DND-41 (cell line): ENCODE measurements at regions not wholly inside any gene's neighbourhood (a gene's known extent, or its start where the extent isn't known, plus 50 kb on each side); places are given as distances from the start of the nearest gene placed in this dataset.
A peak's percentile ranks its signal among the peaks of the same experiment; 100 is the strongest.

ENCODE experiments used
- ATAC-seq: fragments of 200-7000 bp; cut with Tn5 transposase; 3 replicates; pipeline ENCODE4 v1.9.1; 2021; ENCODE audit warnings: low read depth; ENCODE audit not compliant: insufficient read depth
- DNase-seq: peaks from one replicate; pipeline ENCODE4 v3.0.0-alpha.2; 2020
- H2AFZ ChIP-seq: 2 replicates; pipeline ENCODE4 v1.6.0; 2012; ENCODE audit warnings: low read depth, low read length
- H3K27ac ChIP-seq: 2 replicates; pipeline ENCODE4 v1.5.1; 2012; ENCODE audit warnings: low read length, inconsistent platforms
- H3K27me3 ChIP-seq: fragments of 200-600 bp; sonication (generic); 2 replicates; pipeline ENCODE4 v1.6.0; 2012; ENCODE audit warnings: low read length, mild to moderate bottlenecking, inconsistent platforms; ENCODE audit not compliant: insufficient read depth, poor library complexity
- H3K36me3 ChIP-seq: 2 replicates; pipeline ENCODE4 v1.5.1; 2012; ENCODE audit warnings: low read length, inconsistent platforms; ENCODE audit not compliant: insufficient read depth
- H3K4me1 ChIP-seq: 2 replicates; pipeline ENCODE4 v1.5.1; 2012; ENCODE audit warnings: mild to moderate bottlenecking, low read length; ENCODE audit not compliant: insufficient read depth
- H3K4me2 ChIP-seq: 2 replicates; pipeline ENCODE4 v1.6.0; 2012; ENCODE audit warnings: mild to moderate bottlenecking, moderate library complexity, low read length, inconsistent platforms; ENCODE audit not compliant: insufficient read depth
- H3K4me3 ChIP-seq, 2 experiments: fragments of 200-600 bp in 1 of 2; shearing (Covaris generic) in 1 of 2; 2 replicates each; pipeline ENCODE4 v1.5.1; 2012 to 2016; ENCODE audit warnings: inconsistent platforms in 2 of 2, low read length in 2 of 2, mild to moderate bottlenecking in 2 of 2, low read depth in 1 of 2, moderate library complexity in 1 of 2
- H3K79me2 ChIP-seq: 2 replicates; pipeline ENCODE4 v1.6.0; 2012; ENCODE audit warnings: low read length, inconsistent platforms; ENCODE audit not compliant: insufficient read depth
- H3K9ac ChIP-seq: 2 replicates; pipeline ENCODE4 v1.6.0; 2012; ENCODE audit warnings: low read depth, mild to moderate bottlenecking, inconsistent platforms, low read length, moderate library complexity
- H3K9me3 ChIP-seq: 2 replicates; pipeline ENCODE4 v1.5.1; 2012; ENCODE audit warnings: low read length, moderate library complexity, mild to moderate bottlenecking, inconsistent platforms; ENCODE audit not compliant: insufficient read depth, severe bottlenecking
- H4K20me1 ChIP-seq: 2 replicates; pipeline ENCODE4 v1.6.0; 2012; ENCODE audit warnings: low read length; ENCODE audit not compliant: insufficient read depth
- CTCF ChIP-seq: IDR thresholded peaks from 2 replicates; pipeline ENCODE4 v1.5.1; 2012; ENCODE audit warnings: borderline replicate concordance, low read length, moderate library complexity, mild to moderate bottlenecking; ENCODE audit not compliant: poor library complexity, severe bottlenecking; ENCODE audit errors: extremely low read depth
- EZH2 ChIP-seq: IDR thresholded peaks from 3 replicates; pipeline ENCODE4 v1.6.1; 2012; ENCODE audit warnings: borderline replicate concordance, low read depth, mild to moderate bottlenecking, moderate library complexity, low read length, inconsistent platforms; ENCODE audit not compliant: severe bottlenecking

DNA sequence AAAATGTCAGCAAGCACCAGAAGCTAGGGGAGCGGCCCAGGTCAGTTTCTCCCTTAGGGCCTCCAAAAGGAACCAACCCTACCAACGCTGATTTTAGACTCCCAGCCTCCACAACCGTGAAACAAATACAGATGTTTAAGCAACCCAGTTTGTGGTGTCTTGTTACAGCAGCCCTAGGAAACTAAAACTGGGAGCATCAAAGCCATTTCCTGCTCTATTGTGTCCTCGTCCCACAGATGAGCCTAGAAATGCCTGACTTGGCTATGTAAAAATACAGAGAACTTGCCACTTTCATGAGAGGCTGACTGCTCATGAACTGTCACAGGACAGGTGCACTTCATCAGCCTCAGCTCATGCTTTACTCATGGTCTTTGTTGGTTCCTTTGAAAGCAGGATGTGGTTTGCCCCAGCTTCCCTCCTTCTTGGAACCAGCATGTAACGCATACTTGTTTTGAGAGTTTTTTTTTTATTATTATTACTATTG lies 97.6 kb upstream of the SLC39A10 start:
- peak overlapping the region; percentile 98 for H3K27ac ChIP-seq
- TF ChIP-seq EZH2 (no peak), CTCF (no peak)
- ATAC-seq: peak; percentile 90
- H3K4me2 ChIP-seq: peak overlapping the region; percentile 52; the same call in 1 of the 2 replicates
- H3K79me2 ChIP-seq: peaks cover 17% of the 10 kb centered on the region
- H3K4me1 ChIP-seq: peaks cover 83% of the 10 kb centered on the region
- no peaks in the 10 kb centered on the region for H3K9me3 ChIP-seq
- H3K36me3 ChIP-seq: no peaks in the 10 kb centered on the region
- H4K20me1 ChIP-seq: no peaks in the 10 kb centered on the region
- H3K9ac ChIP-seq: peak overlapping the region; percentile 65
- no peak overlapping the region for H3K4me3 ChIP-seq
- no peaks in the 10 kb centered on the region for H3K27me3 ChIP-seq
- DNase-seq: peak; percentile 94
- no peak overlapping the region for H2AFZ ChIP-seq

- H2AFZ ChIP-seq: no peak overlapping the region
- ATAC-seq: no peak
- TF ChIP-seq CTCF: no peak
- TF ChIP-seq EZH2: no peak
- DNase-seq: no peak
- no peaks in the 10 kb centered on the region for H3K9me3 ChIP-seq
- no peak overlapping the region for H3K9ac ChIP-seq
- H3K36me3 ChIP-seq: no peaks in the 10 kb centered on the region
- no peaks in the 10 kb centered on the region for H3K27me3 ChIP-seq
- peaks cover 65% of the 10 kb centered on the region for H3K4me1 ChIP-seq
- peaks cover 1% of the 10 kb centered on the region; the same call in 1 of the 2 replicates for H3K79me2 ChIP-seq
- peak overlapping the region; percentile 98 for H3K27ac ChIP-seq
- no peak overlapping the region for H3K4me2 ChIP-seq
- H3K4me3 ChIP-seq: no peak overlapping the region
- no peaks in the 10 kb centered on the region for H4K20me1 ChIP-seq
These were observed 101.1 kb upstream of the SLC39A10 start for GRCh38 chr2:195555971-195556370.

DNA sequence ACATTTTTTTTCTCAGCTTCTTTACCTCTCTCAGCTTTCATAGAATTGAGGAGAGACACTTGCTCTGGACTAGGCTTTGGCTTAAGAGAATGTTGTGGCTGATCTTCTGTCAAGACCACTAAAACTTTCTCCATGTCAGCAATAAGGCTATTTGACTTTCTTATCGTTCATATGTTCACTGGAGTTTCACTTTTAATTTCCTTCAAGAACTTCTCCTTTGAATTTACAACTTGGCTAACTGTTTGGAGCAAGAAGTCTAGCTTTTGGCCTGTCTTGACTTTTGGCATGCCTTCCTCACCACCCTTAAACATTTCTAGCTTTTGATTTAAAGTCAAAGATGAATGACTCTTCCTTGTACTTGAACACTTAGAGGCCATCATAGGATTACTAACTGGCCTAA lies 104.4 kb upstream of the SLC39A10 start:
- Histone ChIP-seq H3K27me3 (no peaks in the 10 kb centered on the region), H3K36me3 (peaks cover 7% of the 10 kb centered on the region; the same call in 1 of the 2 replicates), H3K9me3 (peaks cover 13% of the 10 kb centered on the region), H3K4me3 (no peak overlapping the region), H3K4me2 (no peak overlapping the region), H3K9ac (no peak overlapping the region), H2AFZ (peak overlapping the region; percentile 49), H4K20me1 (no peaks in the 10 kb centered on the region), H3K4me1 (peaks cover 34% of the 10 kb centered on the region), H3K27ac (peak overlapping the region; percentile 72), H3K79me2 (no peaks in the 10 kb centered on the region; the same call in 1 of the 2 replicates)
- ATAC-seq: no peak
- no peak for DNase-seq
- no peak for TF ChIP-seq CTCF
- no peak for TF ChIP-seq EZH2
